ENCODE measurements at regions not wholly inside any gene's neighbourhood (a gene's known extent, or its start where the extent isn't known, plus 50 kb on each side); places are given as distances from the start of the nearest gene placed in this dataset.
"Not testable (repeated sequence)": the region's sequence is repeated elsewhere in the genome, so short reads cannot be mapped to it uniquely, and the experiment has no call there.

DNA sequence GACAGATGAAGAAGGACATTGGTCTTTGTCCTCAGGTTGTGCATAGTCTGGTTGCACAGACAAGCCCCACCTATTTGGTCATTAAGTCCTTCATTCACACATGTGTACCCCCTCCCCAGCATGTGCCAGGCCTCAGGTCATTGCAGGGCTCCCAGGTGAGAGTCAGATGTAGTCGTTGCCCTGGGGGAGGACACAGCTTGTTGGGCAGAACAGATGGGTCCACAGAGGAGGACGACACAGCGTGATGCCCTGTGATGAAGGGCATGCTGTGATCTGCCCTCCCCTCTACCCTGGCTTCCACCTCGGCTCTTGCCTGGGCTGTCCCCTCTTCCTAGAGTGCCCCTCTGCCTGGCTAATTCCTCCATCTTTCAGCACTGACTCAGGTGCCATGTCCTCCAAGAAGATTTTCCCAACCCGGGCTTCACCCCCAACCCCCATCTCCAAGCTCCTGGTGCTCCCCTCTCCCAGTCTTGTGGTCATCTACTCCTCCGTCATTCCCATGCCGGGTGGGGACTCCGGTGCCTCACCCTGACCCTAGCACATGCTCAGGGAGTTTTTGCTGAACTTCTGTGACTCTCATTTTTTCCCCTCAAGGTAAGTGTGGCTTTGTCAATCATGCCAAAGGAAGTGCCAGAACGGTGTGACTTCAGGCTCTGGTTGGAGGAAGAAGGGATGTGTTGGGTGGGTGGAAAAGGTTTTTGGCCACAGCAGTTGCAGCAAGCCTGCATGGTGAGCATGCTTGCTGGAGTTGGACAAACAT, 220.5 kb downstream of the FOXD2 start:
- no peak for DNase-seq (ENCODE audit: low read depth, low spot score)
- in situ Hi-C loops (cut with HindIII; ENCODE audit: low pct_unique_long_range_greater_than_20kb, low sequenced_read_pairs), result no loop called here

DNA sequence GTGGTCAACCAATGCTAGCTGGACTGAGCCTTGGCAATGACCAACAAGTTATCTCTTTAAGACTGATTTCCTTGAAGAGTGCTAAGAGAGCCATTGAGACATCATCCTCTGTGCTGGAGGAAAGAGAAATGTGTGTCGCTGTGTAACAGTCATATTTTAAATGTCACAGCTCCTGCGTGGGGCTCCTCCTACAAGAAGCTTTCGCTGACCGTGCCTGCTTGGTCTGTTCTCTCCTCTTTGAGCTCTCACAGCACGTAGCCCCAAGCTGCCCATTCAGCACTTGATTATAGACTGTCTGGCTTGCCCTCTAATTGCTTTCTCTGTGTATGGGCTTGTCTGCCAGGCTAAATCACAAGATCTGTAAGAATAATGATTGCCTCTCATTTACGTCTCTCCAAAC, 221.3 kb downstream of the FOXD2 start:
- no peak for DNase-seq (ENCODE audit: low read depth, low spot score)
- in situ Hi-C loops (cut with HindIII; ENCODE audit: low pct_unique_long_range_greater_than_20kb, low sequenced_read_pairs), result no loop called here

DNA sequence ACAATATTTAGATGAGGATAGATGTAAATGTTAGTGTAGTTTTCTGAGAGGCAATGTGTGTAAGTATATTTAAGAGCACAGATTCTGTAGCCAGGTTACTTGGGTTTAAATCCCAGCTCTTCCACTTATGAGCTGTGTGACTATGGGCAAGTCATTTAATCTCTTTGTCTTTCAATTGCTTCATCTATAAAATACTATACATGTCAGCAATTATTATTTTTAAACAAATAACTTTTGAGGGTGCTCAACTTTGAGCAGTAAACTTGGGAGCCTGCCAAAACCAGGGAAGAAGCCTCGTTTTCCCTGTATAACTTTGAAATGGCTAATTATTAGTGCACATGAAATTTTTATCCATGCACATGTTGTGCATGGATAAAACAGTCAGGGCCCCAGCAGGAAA, 222.8 kb downstream of the FOXD2 start:
- no peak for DNase-seq (ENCODE audit: low read depth, low spot score)
- in situ Hi-C loops (cut with HindIII; ENCODE audit: low pct_unique_long_range_greater_than_20kb, low sequenced_read_pairs), result no loop called here

DNA sequence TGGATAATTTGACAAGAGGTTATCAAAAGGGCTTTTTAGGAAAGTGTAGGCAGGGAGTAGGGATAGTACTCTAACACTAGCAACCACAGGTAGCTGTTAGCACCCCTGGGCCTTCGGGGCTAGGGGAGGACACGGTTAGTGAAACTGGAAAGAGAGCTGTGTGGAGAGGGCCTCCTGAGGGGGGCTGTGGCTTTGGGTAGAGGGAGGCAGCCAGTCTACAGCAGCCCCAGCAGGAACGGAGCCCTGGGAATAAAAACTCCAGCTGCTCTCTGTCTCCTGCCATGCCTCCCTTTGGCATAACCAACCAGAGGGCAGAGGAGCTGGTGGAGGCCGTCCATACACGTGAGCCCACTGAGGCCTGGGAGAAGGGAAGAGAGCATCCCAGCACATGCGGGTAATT, 223.2 kb downstream of the FOXD2 start:
- in situ Hi-C loops (cut with HindIII; ENCODE audit: low pct_unique_long_range_greater_than_20kb, low sequenced_read_pairs), result no loop called here
- no peak for DNase-seq (ENCODE audit: low read depth, low spot score)

DNA sequence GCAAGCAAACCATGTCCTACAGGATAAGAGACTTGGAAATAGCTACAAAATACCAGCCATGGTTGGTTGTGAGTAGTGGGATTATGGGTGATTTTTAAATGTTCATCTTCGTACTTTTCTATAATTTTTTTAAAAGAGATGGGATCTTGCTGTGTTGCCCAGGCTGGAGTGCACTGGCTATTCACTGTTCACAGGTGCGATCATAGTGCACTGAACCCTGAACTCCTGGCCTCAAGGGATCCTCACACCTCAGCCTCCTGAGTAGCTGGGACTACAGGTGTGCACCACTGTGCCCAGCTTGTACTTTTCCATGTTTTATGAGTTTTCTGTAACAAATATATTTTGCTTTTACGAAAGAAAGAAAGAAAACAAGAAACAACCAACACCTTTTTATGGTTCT, 224.2 kb downstream of the FOXD2 start:
- DNase-seq (ENCODE audit: low read depth, low spot score), result no peak
- in situ Hi-C loops (cut with HindIII; ENCODE audit: low pct_unique_long_range_greater_than_20kb, low sequenced_read_pairs), result no loop called here

DNA sequence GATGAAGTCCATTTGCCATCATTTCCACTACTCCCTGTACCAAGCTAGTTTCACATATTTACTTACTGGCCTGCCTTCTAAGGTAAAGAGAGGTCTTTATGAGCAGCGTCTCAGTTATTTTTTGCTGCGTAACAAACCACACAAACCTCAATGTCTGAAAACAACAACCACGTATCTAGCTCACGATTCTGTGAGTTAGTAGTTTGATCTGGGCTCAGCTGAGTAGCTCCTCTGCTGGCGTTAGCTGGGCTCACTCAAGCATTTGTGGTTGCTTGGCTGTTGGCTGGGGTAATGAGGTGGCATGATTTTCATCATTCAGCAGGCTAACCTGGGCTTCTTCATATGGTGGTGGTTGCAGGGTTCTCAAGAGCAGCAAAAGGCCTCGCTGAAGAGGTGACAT, 225.4 kb downstream of the FOXD2 start:
- in situ Hi-C loops (cut with HindIII; ENCODE audit: low pct_unique_long_range_greater_than_20kb, low sequenced_read_pairs), result no loop called here
- no peak for DNase-seq (ENCODE audit: low read depth, low spot score)

DNA sequence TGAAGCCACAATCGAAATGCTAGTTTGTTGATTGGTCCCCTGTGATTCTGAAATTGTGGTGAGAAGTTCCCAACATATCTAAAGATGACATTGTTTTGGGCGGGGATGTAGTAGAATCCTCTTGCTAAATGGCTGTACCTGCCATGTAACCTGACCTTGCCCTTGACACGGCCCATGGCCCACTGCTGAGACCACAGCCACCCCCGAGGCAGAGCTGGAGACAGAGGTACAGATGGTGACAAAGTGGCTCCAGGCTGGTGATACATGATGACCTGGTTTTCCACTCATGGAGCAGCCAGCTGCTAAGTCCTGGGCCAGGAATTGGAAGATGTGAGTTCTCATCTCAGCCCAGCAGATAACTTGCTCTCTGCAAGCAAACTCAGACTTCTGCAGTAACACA, 226.5 kb downstream of the FOXD2 start:
- no peak for DNase-seq (ENCODE audit: low read depth, low spot score)
- in situ Hi-C loops (cut with HindIII; ENCODE audit: low pct_unique_long_range_greater_than_20kb, low sequenced_read_pairs), result no loop called here

DNA sequence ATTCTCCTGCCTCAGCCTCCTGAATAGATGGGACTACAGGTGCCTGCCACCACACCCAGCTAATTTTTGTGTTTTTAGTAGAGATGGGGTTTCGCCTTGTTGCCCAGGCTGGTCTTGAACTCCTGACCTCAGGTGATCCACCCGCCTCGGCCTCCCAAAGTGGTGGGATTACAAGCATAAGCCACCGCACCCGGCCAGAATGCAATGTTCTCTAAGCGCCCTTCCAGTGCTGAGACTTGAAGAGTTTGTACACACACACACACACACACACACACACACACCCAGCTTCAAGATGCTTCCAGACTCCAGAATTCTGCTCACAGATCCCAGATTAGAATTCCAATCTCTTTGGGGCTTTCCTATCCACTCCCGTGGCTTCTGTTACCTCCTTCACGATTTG, 227.1 kb downstream of the FOXD2 start:
- DNase-seq (ENCODE audit: low read depth, low spot score); in situ Hi-C loops (cut with HindIII; ENCODE audit: low pct_unique_long_range_greater_than_20kb, low sequenced_read_pairs): not testable (repeated sequence)

DNA sequence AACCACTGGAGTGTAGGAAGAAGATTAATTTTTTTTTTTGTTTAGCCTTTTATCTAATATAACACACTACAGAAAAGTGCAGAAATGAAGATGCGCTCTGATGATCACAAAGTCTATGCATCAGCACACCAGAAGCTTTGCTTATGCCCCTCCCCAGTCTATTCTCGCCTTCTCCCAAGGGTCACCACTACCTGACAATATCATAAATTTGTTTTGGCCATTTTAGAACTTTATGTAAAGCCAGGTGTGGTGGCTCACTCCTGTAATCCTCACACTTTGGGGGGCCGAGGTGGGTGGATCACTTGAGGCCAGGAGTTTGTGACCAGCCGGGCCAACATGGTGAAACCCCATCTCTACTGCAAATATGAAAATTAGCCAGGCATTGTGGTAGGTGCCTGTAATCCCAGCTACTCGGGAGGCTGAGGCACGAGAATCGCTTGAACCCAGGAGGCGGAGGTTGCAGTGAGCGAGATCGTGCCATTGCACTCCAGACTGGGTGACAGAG, 231.3 kb downstream of the FOXD2 start:
- in situ Hi-C loops (cut with HindIII; ENCODE audit: low pct_unique_long_range_greater_than_20kb, low sequenced_read_pairs), result no loop called here
- no peak for DNase-seq (ENCODE audit: low read depth, low spot score)

DNA sequence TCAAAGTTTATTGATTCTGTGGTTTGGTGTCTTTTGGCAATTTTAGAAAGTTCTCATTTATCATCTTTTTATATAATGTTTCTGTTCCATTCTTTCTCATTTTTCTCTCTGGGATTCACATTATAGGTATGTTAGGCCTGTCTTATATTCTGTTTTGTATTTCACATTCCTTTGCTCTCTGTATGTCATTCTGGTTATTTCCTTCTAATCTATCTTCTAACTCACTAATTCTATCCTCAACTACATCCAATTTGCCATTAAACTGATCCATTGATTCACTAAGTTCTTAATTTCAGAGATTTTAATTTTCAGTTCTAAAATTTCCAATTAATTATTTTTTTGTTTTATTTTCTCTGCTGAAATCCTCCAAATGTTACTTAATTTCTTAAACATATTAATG, 234.8 kb downstream of the FOXD2 start:
- no peak for DNase-seq (ENCODE audit: low read depth, low spot score)
- in situ Hi-C loops (cut with HindIII; ENCODE audit: low pct_unique_long_range_greater_than_20kb, low sequenced_read_pairs), result no loop called here

DNA sequence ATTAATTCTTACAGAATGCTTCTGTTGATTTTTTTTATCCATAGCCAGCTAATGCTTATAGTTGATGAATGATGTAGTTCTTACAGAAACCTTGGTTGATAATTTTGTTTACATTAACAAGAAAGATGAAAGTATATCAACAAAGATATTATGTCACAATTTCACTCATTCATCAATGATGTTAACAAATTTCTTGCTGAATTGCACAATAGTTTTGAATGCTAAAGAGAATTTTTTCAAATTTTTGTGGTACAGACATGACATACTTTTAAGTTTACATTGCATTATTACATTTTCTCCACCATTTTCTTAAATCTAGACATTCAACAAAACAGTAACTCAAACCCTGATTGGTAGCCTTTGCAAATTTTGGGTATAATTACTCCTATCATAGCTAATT, 236.3 kb downstream of the FOXD2 start:
- DNase-seq (ENCODE audit: low read depth, low spot score), result no peak
- in situ Hi-C loops (cut with HindIII; ENCODE audit: low pct_unique_long_range_greater_than_20kb, low sequenced_read_pairs), result no loop called here

DNA sequence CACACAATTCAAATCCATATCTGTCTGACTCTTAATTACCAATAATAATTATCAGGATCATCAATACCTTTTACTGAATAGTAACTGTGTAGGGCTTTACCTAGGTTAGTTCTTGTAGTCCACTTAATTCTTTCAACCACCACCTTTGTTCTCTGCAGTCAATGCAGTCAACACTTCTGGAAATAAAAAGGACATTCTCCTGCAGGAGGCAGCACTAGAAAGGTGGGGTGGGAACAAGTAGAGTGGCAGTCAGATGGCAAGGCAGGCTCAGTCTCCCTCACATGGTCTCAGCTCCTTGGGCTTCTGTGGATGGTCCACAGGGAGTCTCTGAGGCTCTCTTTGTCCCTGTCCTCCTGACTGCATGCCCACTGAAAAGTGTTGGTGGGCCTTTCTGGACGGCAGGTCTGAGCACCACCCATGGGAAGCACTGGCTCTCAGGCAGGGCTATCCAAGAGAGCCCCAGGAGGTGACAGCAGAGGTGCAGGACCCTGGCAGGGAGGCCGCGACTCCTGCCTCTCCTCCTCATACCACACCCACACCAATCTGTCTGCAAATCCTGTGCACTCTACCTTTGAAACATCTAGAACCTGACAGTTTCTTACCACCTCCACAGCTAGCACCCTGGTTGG, 237.3 kb downstream of the FOXD2 start:
- in situ Hi-C loops (cut with HindIII; ENCODE audit: low pct_unique_long_range_greater_than_20kb, low sequenced_read_pairs), result no loop called here
- no peak for DNase-seq (ENCODE audit: low read depth, low spot score)

DNA sequence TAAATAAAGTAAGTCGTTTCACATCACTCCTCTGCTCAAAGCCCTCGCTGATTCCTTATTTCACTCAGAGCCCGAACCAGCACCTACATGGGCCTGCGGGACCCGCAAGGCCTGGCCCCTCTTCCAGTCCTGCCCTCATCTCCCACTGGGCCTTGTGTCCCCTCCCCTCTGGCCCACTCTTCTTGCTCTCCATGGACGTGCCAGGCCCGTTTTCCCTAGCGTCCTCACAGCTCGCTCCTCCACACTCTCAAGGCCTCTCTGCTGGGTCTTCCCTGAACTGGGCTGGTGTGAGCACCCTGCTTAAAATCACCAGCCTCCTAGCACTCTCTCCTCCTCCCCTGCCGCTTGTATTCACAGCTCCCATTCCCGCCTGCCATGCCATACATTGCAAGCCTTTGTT, 237.9 kb downstream of the FOXD2 start:
- in situ Hi-C loops (cut with HindIII; ENCODE audit: low pct_unique_long_range_greater_than_20kb, low sequenced_read_pairs), result no loop called here

DNA sequence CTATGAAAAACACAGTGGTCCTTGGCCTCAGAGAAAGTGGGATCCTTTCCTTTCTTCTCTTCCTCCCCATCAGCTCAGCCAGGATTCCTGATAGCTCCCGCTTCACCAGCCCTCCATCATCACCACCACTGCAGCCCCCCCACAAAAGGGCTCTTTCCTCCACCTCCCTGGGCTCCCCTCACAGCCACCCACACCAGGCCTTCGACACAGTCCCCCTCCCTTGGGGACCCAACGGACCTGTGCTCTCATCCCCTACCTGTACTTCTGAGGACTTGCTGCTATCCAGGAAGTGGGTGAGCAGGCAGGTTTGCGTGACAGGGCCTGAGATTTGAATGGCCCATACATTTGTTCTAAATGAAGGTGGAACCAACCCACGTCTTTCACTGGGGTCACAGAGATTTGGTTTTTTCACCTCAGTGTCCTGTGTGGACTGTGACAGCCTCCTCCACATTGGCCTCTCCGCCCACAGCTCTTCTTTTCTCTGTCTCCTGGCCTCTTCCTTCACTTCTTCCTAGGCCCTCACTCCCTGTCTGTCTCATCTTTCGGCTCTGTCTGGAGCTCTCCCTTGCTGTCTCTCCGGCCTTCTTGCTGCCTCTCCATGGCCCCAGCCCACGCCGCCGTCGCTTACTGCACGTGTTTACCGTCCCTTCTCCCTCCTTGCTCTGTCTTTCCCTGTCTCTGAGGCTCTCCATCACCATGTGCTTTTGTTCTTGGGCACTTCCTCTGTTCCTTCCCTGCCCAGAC, 238.6 kb downstream of the FOXD2 start:
- in situ Hi-C loops (cut with HindIII; ENCODE audit: low pct_unique_long_range_greater_than_20kb, low sequenced_read_pairs), result no loop called here

More for the DNA sequence above, 237.9 kb downstream of the FOXD2 start:
- DNase-seq (ENCODE audit: low read depth, low spot score), result no peak

DNA sequence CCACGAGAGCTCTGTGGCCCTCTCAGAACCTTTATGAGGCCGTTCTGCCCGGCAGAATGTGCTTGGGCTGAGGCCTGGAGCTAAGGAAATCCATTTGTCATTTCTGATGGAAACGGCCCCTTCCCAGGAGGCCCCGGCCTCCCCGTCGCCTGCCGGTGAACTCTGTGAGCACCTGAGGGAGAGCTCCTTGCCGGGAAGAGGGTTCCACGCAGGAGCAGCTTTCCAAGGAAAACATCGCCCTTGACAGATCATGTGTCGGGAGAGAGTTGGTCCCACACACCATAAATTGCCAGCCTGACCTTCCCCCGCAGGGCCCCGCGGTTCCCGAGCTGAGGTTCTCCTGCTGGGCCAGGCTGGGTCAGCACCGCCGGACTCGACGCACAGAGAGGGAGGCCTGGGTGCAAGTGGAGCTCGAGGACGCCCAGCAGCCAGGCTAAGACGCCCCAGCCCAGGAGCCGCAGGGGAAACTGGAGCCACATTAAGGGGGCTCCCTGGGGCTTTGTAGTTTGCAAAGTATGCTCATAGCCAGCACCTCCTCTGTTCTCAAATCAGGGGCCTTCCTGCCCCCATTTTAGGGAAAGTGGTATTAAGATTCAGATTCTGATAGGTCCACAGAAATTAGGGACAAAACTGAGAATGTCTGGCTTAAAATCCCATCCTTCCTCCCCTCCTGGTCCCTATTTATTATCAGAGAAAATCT, 239.5 kb downstream of the FOXD2 start:
- in situ Hi-C loops (cut with HindIII; ENCODE audit: low pct_unique_long_range_greater_than_20kb, low sequenced_read_pairs), result no loop called here
- DNase-seq (ENCODE audit: low read depth, low spot score), result no peak

More for the DNA sequence above, 238.6 kb downstream of the FOXD2 start:
- DNase-seq (ENCODE audit: low read depth, low spot score), result no peak

DNA sequence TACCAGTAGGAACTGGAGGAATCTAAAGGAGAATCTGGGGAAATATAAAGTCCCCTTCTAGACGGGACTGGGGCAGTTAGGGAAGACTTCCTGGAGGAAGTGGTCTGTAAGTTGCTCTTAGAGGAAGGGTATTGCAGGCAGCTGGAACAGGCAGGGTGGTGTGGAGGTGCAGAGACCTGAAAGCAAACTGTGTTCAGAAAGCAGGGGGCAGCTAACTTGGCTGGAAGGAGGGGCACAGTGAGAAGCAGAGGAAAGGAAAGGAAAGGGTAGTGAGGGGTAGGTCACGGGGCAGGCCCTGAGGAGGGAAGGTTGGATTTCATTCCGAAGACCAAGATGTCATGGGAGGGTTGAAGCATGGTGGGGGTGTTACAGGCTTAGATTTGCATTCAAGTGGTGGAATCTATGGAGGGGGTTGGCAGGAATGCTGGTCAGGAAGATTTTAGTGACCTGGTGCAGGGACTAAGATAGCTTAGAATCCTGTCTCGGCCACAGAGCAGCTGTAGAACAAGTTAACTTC, 240.7 kb downstream of the FOXD2 start:
- no peak for DNase-seq (ENCODE audit: low read depth, low spot score)
- in situ Hi-C loops (cut with HindIII; ENCODE audit: low pct_unique_long_range_greater_than_20kb, low sequenced_read_pairs), result no loop called here

DNA sequence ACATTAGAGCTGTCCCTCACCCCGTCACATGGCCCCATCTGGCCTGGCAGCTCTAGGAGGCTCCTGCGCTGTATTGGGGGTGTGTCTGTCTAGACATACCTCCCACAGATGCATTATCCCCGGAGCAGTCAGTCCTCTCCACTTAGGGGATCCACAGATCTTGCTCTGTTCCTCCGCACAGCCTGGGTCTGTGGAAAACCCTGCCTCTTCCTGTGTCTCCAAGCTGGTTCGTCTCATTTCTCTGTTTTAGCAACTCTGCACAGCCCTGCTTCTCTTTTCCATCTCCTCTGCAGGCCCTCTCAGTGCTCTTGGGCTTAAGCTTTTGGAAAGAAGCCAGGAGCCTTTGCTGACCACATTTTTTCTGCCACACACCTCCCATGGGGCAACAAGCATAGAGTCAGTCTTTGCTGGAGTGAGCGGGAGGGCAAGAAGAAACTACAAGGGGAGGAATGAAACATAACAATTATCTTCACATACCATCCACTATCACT, 241.5 kb downstream of the FOXD2 start:
- in situ Hi-C loops (cut with HindIII; ENCODE audit: low pct_unique_long_range_greater_than_20kb, low sequenced_read_pairs), result no loop called here
- peak; percentile 13 for DNase-seq (ENCODE audit: low read depth, low spot score)

DNA sequence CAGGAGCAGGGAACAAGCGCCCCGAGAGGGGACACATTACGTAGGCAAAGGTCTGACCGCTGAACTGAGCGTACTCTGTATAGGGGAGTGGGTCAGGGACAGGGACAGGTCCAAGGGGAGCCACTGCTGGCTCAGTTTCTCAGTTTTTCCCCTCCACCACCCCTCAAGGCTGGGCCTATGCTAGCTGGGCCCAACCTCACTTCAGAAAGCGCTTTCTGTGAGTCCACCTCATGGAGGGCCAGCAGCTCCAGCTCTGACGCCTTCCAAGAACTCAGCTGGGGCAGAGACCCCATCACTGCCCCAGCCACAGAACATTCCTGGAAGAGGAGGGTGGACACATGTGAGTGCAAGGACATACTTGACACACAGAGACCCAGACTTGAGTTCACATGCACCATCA, 242.0 kb downstream of the FOXD2 start:
- no peak for DNase-seq (ENCODE audit: low read depth, low spot score)
- in situ Hi-C loops (cut with HindIII; ENCODE audit: low pct_unique_long_range_greater_than_20kb, low sequenced_read_pairs), result no loop called here
